HTR-8/SVneo (cell line): ENCODE measurements at regions not wholly inside any gene's neighbourhood (a gene's known extent, or its start where the extent isn't known, plus 50 kb on each side); places are given as distances from the start of the nearest gene placed in this dataset.
"Not testable (repeated sequence)": the region's sequence is repeated elsewhere in the genome, so short reads cannot be mapped to it uniquely, and the experiment has no call there.

Experiments used
- DNase-seq: peaks from one replicate; pipeline ENCODE4 v3.0.0; 2011; ENCODE audit warnings: low spot score, mixed read lengths; ENCODE audit not compliant: insufficient read length
- FAIRE-seq: peaks from 2 replicates; lab custom pipeline; 2011; peaks lifted over from hg19 to GRCh38; lab: Jason Lieb, UNC

- DNase-seq, result no peak
These were observed 433.3 kb upstream of the SPHKAP start for GRCh38 chr2:228614741-228615140.

GRCh38 chr2:228613133-228613850, 431.8 kb upstream of the SPHKAP start:
- no peak for FAIRE-seq
- peak; percentile 19 for DNase-seq

More at GRCh38 chr2:228614741-228615140, 433.3 kb upstream of the SPHKAP start:
- FAIRE-seq, result no peak

- no peak for DNase-seq
- no peak for FAIRE-seq
These were observed 429.7 kb upstream of the SPHKAP start for GRCh38 chr2:228611171-228611570.

GRCh38 chr2:228602288-228602687, 420.8 kb upstream of the SPHKAP start:
- no peak for FAIRE-seq
- no peak for DNase-seq

- FAIRE-seq (peak; percentile 74), DNase-seq (peak; percentile 14)
These were observed 418.8 kb upstream of the SPHKAP start for GRCh38 chr2:228600265-228600664.

- DNase-seq (no peak), FAIRE-seq (no peak)
These were observed 418.3 kb upstream of the SPHKAP start for GRCh38 chr2:228599781-228600180.

GRCh38 chr2:228599297-228599696, 417.8 kb upstream of the SPHKAP start:
- DNase-seq, result no peak
- no peak for FAIRE-seq

GRCh38 chr2:228597032-228597431, 415.5 kb upstream of the SPHKAP start:
- no peak for DNase-seq
- FAIRE-seq, result no peak

- DNase-seq (no peak), FAIRE-seq (no peak)
These were observed 412.5 kb upstream of the SPHKAP start for GRCh38 chr2:228594012-228594411.

GRCh38 chr2:228592925-228593324, 411.4 kb upstream of the SPHKAP start:
- no peak for DNase-seq
- no peak for FAIRE-seq

GRCh38 chr2:228590681-228591080, 409.2 kb upstream of the SPHKAP start:
- DNase-seq (no peak), FAIRE-seq (no peak)

- FAIRE-seq, result no peak
These were observed 407.6 kb upstream of the SPHKAP start for GRCh38 chr2:228589115-228589514.

GRCh38 chr2:228581731-228582130, 400.2 kb upstream of the SPHKAP start:
- FAIRE-seq, result no peak
- no peak for DNase-seq

More at GRCh38 chr2:228589115-228589514, 407.6 kb upstream of the SPHKAP start:
- no peak for DNase-seq

- DNase-seq (no peak), FAIRE-seq (no peak)
These were observed 394.4 kb upstream of the SPHKAP start for GRCh38 chr2:228575897-228576296.

- DNase-seq, FAIRE-seq: not testable (repeated sequence)
These were observed 386.8 kb upstream of the SPHKAP start for GRCh38 chr2:228568275-228568674.

- DNase-seq (no peak), FAIRE-seq (no peak)
These were observed 380.3 kb upstream of the SPHKAP start for GRCh38 chr2:228561816-228562215.

GRCh38 chr2:228559774-228560415, 378.4 kb upstream of the SPHKAP start:
- DNase-seq (no peak), FAIRE-seq (no peak)

- FAIRE-seq (no peak), DNase-seq (no peak)
These were observed 375.2 kb upstream of the SPHKAP start for GRCh38 chr2:228556717-228557116.

GRCh38 chr2:228549441-228550007, 368.0 kb upstream of the SPHKAP start:
- DNase-seq, result no peak
- FAIRE-seq, result no peak

- no peak for FAIRE-seq
- no peak for DNase-seq
These were observed 366.7 kb upstream of the SPHKAP start for GRCh38 chr2:228548230-228548629.

- no peak for DNase-seq
- FAIRE-seq, result no peak
These were observed 364.3 kb upstream of the SPHKAP start for GRCh38 chr2:228545748-228546145.
